OCI-LY3 (cell line): ENCODE measurements at regions not wholly inside any gene's neighbourhood (a gene's known extent, or its start where the extent isn't known, plus 50 kb on each side); places are given as distances from the start of the nearest gene placed in this dataset.
"Not testable (repeated sequence)": the region's sequence is repeated elsewhere in the genome, so short reads cannot be mapped to it uniquely, and the experiment has no call there.

Source experiments
- CTCF ChIP-seq: fragments of 200-600, 300-600 bp; sonication (generic); IDR thresholded peaks from 2 replicates; pipeline ENCODE4 v1.5.1; 2014; ENCODE audit warnings: antibody characterized with exemption, low read length, low read depth
- EZH2phosphoT487 ChIP-seq: fragments of 200-600 bp; shearing (Covaris generic); IDR thresholded peaks from 2 replicates; pipeline ENCODE4 v1.6.1; 2018; ENCODE audit warnings: antibody characterized with exemption, mixed run types, low read depth

- not testable (repeated sequence) for TF ChIP-seq CTCF, EZH2phosphoT487
Measured at GRCh38 chr1:148221593-148221992, 69.5 kb upstream of the NBPF11 start.
